PFSK-1 (cell line): ENCODE measurements at regions not wholly inside any gene's neighbourhood (a gene's known extent, or its start where the extent isn't known, plus 50 kb on each side); places are given as distances from the start of the nearest gene placed in this dataset.

Source experiments
- FOXP2 ChIP-seq: optimal IDR thresholded peaks from 2 replicates; pipeline ENCODE3; 2011; ENCODE audit warnings: borderline replicate concordance, control low read depth, inconsistent platforms; ENCODE audit not compliant: insufficient read depth; ENCODE audit errors: extremely low read length, extremely low read depth
- POLR2AphosphoS5 ChIP-seq: IDR thresholded peaks from 2 replicates; pipeline ENCODE4 v1.6.1; 2012; ENCODE audit warnings: low read depth, mild to moderate bottlenecking, control low read depth, low read length, moderate library complexity
- REST ChIP-seq, 2 experiments: IDR thresholded peaks; 2 replicates each; pipeline versions ENCODE4 v1.6.1 to v1.8.0; 2011 to 2012; ENCODE audit warnings: low read depth in 2 of 2, low read length in 2 of 2, control low read depth in 1 of 2, inconsistent platforms in 1 of 2, mild to moderate bottlenecking in 1 of 2, moderate library complexity in 1 of 2; ENCODE audit not compliant: insufficient read depth in 1 of 2
- SIN3A ChIP-seq: IDR thresholded peaks from 2 replicates; pipeline ENCODE4 v1.6.1; 2012; ENCODE audit warnings: mild to moderate bottlenecking, low read length, moderate library complexity, borderline replicate concordance; ENCODE audit not compliant: insufficient read depth
- TAF1 ChIP-seq: IDR thresholded peaks from 2 replicates; pipeline ENCODE4 v1.6.1; 2012; ENCODE audit warnings: low read length, control low read depth, borderline replicate concordance; ENCODE audit not compliant: insufficient read depth

GRCh38 chr11:134901955-134902918, 490.2 kb upstream of the B3GAT1 start:
- no peak for TF ChIP-seq REST (IDR thresholded peaks at IDR 0.05; ENCODE audit: insufficient read depth in 1 of 2, low read depth in 2 of 2, low read length in 2 of 2)
- no peak for TF ChIP-seq TAF1
- no peak for TF ChIP-seq FOXP2
- no peak for TF ChIP-seq SIN3A

GRCh38 chr11:134901542-134901941, 489.5 kb upstream of the B3GAT1 start:
- TF ChIP-seq TAF1: no peak
- no peak for TF ChIP-seq POLR2AphosphoS5
- TF ChIP-seq REST (IDR thresholded peaks at IDR 0.05; ENCODE audit: insufficient read depth in 1 of 2, low read depth in 2 of 2, low read length in 2 of 2): no peak
- TF ChIP-seq FOXP2: no peak
- no peak for TF ChIP-seq SIN3A

- TF ChIP-seq POLR2AphosphoS5: no peak
- no peak for TF ChIP-seq TAF1
- no peak for TF ChIP-seq REST (IDR thresholded peaks at IDR 0.05; ENCODE audit: insufficient read depth in 1 of 2, low read depth in 2 of 2, low read length in 2 of 2)
- TF ChIP-seq FOXP2: no peak
- TF ChIP-seq SIN3A: no peak
Measured at GRCh38 chr11:134893810-134894685, 482.0 kb upstream of the B3GAT1 start.

- no peak for TF ChIP-seq SIN3A
- no peak for TF ChIP-seq TAF1
- no peak for TF ChIP-seq FOXP2
- TF ChIP-seq REST (IDR thresholded peaks at IDR 0.05; ENCODE audit: insufficient read depth in 1 of 2, low read depth in 2 of 2, low read length in 2 of 2): no peak
- TF ChIP-seq POLR2AphosphoS5: no peak
Measured at GRCh38 chr11:134890446-134890845, 478.4 kb upstream of the B3GAT1 start.
